ENCODE measurements at regions not wholly inside any gene's neighbourhood (a gene's known extent, or its start where the extent isn't known, plus 50 kb on each side); places are given as distances from the start of the nearest gene placed in this dataset.

- TF ChIP-seq ZNF704 (CRISPR knock-in tag; IDR thresholded peaks at IDR 0.05; ENCODE audit: borderline replicate concordance) (no peak), CTCF (CRISPR knock-in tag; IDR thresholded peaks at IDR 0.05) (no peak), ZSCAN5A (CRISPR knock-in tag; IDR thresholded peaks at IDR 0.05; ENCODE audit: borderline replicate concordance) (no peak), PITX1 (CRISPR knock-in tag; IDR thresholded peaks at IDR 0.05) (no peak), ZNF709 (CRISPR knock-in tag; IDR thresholded peaks at IDR 0.05) (no peak), NFAT5 (CRISPR knock-in tag; IDR thresholded peaks at IDR 0.05) (no peak), JUN (CRISPR knock-in tag; IDR thresholded peaks at IDR 0.05) (no peak), EZH2 (conservative IDR thresholded peaks at IDR 0.05; ENCODE audit: low read depth, low read length) (no peak), HNRNPUL1 (IDR thresholded peaks at IDR 0.05; ENCODE audit: low read depth, low read length) (no peak), RBFOX2 (IDR thresholded peaks at IDR 0.05; ENCODE audit: low read depth, low read length) (no peak), POLR2A (IDR thresholded peaks at IDR 0.05; ENCODE audit: insufficient read depth in 1 of 2, low read depth in 2 of 2, low read length in 2 of 2) (no peak)
Observed at GRCh38 chr4:177505171-177505615, 63.0 kb upstream of the AGA start.

Data from HepG2 (cell line).